ENCODE measurements at regions not wholly inside any gene's neighbourhood (a gene's known extent, or its start where the extent isn't known, plus 50 kb on each side); places are given as distances from the start of the nearest gene placed in this dataset.
"Not testable (repeated sequence)": the region's sequence is repeated elsewhere in the genome, so short reads cannot be mapped to it uniquely, and the experiment has no call there.

GRCh38 chr2:224145751-224146355 is 106.8 kb upstream of the SERPINE2 start:
- DNase-seq = no peak

DNA sequence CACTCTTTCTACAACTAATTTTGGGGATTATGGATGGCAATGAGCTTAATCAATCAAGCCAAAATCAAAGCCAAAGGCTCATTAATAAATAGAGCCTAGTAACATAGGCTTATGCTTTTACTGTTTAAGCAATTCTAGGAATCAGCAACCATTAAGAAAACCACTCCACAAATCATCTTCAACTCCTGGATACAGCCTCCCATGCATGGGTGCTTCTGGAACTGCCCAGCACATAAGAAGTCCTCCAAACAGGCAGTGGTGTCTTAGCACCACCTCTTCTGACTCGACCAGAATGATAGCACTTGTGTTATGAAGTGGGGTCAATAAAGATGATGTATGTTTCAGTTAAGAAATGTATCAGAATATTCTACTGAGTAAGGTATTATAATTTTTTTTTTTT is 104.4 kb upstream of the SERPINE2 start:
- DNase-seq = no peak

- no peak for DNase-seq
These were observed 103.6 kb upstream of the SERPINE2 start for GRCh38 chr2:224142397-224143312.

GRCh38 chr2:224141304-224141703 is 102.2 kb upstream of the SERPINE2 start:
- DNase-seq = no peak

DNA sequence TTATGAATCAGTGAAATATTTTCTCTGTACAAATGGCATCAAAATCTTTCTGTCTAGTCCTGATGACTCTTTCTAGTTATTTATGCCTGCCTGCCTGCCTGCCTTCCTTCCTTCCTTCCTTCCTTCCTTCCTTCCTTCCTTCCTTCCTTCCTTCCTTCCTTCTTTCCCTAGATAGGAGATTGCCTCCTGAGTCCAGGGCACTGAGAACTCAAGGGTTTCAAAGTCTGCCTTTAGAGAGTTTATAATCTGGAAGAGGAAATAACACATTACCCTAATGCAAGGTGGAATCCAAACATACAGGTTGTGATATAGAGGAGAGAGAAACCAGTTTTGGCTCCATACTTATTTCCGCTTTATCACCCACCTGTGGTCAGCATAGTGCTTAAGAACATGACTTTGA is 98.1 kb upstream of the SERPINE2 start:
- DNase-seq = no peak

DNA sequence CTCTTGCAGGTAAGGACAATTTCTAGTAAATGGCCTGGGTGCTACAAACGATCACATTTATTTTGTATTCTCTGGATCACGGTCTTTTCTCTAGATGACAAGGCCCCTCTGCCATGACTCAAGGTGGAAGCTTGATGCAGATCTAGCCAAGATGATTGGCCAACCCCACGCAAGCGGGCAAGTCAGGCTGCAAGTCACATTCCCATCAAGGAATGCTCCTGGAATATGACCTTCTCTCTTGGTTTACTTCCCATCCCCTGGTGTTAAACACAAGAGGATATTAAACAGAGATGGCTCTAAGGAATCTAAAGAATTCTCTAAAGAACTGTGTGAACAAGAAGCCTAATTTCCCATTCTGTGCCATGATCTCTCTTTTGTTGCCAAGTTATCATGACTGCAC is 97.3 kb upstream of the SERPINE2 start:
- no peak for DNase-seq

DNA sequence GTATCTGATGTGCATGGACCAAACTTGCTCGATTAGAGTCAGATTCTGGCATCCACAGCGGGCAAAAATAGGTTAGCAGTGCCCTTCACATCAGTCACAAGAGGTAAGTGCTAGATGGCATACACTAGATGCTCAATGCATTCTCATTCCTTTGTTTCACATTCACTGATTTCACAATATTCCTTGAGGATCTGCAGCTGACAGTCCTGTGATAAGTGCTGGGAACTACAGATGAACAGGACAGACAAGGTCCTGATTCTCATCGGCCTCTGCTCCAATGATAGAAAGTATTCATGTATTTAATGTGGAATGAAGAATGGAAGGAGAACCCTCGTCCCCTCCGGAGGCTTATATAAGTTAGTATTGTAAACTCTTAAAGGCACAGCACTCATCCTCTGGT is 96.8 kb upstream of the SERPINE2 start:
- no peak for DNase-seq

DNA sequence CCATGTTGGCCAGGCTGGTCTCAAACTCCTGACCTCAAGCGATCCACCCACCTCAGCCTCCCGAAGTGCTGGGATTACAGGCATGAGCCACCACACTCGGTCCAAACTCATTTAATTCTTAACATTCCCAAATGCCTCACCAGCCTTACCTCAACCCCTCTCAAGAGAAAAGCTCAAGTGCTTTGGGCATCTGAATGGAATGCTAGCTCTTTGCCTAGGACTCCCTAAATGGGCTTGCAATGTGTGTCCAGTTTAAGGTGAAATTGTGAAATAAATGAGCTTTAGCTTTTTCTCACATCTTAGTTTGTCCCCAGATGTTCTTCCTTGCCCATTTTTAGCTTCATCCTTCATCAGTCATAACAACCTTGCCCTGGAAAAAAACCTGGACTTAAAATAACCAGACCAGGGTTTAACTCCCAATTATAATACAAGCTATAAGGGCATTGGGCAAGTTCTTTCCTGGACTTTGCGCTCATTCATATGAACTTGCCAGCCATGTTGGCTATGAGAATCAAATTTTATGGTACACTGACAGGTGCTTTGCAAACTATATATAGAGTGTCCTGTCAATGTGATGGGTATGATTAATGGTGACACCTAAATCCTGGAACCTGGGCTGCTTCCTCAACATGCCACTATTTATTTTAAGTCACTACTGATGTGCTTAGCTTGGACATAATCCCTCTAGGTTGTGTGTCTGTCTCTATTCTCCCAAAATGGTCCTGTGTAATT is 95.1 kb upstream of the SERPINE2 start:
- no peak for DNase-seq

DNA sequence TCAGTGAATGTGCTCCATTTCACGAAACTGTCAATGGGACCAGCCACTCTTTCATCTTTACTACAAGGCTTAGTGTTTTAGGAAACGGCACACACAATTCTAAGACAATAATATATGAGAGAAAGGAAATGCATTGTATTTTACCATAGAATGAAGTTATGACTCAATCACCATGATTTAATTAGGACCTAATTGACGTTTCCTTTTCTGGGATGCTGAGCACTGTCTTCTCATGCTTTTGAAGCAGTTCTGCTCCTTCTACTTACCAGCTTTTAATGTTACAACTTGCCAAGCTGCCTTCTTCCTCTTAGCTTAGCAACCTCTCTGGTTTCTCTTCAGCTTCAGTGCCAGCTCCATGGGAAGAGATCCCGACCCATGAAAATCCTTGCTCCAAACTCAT is 94.3 kb upstream of the SERPINE2 start:
- DNase-seq = no peak

DNA sequence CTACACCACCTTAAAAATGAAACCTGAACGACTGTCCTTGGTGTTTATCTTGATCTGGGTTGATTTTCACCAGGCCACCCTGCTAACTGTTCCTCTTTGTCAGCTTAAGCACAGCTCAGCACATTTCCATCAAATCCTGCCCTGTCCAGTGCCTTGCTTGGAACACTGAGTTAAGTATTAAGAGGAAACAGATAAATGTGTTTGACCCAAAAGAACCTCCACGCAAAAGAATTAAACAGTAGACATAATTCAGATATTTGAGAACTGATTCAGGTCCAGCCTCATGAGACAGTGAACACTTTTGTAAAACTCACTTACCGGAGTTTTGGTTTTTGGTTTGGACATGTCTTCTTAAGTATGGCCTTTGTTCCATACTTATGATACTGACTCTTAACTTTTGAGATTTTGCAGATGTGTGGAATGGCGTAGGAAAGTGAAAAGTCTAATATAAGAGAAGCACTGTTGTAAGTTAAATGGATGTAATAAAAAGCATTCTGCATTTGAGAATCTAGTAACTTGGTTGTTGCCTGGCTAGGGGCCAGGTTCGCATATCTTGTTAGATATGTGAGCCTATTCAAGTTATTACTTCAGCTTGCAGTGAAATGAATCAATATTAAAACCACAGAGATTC is 88.9 kb upstream of the SERPINE2 start:
- DNase-seq = no peak

GRCh38 chr2:224126440-224126839 is 87.4 kb upstream of the SERPINE2 start:
- DNase-seq = no peak

DNA sequence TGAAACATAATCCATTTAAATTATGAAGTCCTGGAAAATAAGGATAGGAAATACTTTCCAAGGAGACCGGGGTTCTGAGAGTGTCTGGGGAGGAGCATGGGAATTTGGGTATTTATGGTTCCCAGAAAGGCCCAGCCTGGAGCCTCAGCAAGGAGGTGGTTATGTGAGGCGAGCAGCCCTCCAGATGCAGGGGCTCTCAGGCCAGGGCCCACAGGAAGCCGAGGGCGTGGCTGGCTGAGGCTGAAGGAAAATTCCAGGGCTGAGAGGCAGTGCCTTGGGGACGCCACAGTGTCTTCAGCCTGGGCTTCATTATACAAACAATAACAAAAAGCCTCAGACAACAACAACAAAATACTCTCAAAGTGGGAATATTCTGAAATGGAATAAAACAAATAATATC is 86.9 kb upstream of the SERPINE2 start:
- no peak for DNase-seq

- no peak for DNase-seq
These were observed 83.5 kb upstream of the SERPINE2 start for GRCh38 chr2:224122542-224122941.

GRCh38 chr2:224121406-224122067 is 82.5 kb upstream of the SERPINE2 start:
- DNase-seq = no peak

DNA sequence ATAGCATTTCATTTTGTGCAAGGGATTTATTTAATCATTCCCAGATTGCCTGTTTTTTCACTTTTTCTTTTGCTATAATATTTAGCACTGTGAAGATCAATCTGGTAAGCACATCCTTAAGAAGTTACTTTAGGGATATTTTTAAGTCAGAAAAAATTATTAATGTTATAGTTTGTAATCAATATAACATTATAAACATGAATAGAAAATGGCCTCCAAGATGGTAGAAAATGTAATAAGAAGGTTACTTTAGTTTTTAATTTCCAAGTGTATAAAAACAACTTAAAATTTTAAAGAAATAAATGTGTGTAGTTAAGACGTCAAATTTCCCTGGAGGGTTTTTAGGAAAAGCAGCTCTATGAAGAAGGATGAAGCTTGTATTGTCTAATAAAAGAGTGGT is 81.9 kb upstream of the SERPINE2 start:
- no peak for DNase-seq

- DNase-seq = not testable (repeated sequence)
These were observed 80.8 kb upstream of the SERPINE2 start for GRCh38 chr2:224119846-224120245.

DNA sequence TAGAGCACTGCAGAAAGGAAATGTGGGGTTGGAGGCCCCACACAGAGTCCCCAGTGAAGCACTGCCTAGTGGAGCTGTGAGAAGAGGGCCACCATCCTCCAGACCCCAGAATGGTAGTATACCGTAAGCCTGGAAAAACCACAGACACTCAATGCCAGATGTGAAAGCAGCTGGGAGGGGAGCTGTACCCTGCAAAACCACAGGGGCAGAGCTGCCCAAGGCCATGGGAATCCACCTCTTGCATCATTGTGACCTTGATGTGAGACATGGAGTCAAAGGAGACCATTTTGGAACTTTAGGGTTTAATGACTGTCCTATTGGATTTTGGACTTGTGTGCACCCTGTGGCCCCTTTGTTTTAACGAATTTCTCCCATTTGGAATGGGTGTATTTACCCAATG is 75.3 kb upstream of the SERPINE2 start:
- no peak for DNase-seq

DNA sequence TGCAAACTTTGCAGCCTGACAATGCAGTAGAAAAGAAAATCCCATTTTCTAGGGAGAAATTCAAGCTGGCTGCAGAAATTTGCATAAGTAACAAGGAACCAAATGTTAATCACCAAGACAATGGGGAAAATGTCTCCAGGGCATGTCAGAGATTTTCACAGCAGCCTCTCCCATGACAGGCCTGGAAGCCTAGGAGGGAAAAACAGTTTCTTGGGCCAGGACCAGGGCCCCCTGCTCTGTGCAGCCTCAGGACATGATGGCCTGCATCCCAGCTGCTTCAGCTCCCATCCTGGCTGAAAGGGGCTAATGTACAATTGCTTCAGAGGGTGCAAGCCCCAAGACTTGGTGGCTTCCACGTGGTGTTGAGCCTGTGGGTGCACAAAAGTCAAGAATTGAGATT is 74.8 kb upstream of the SERPINE2 start:
- not testable (repeated sequence) for DNase-seq

DNA sequence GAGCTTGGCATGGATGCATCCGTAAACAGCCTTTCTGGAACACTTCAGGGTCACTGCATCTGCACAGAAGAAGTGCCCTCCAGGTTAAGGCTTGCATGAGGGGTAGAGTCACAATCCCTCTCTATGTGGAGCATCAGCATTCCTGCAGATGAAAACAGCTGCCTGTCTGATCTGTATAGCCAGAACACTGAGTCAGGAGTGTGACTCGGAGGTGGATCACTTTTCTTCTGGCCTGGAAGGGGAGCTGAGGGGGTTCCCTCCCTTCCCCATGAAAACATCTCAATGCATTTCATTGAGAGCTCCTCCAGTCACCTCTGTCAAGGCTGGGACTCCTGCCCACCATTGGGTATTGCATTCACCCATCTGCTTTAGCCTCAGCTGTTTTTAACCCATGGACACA is 72.5 kb upstream of the SERPINE2 start:
- DNase-seq = no peak

GRCh38 chr2:224110811-224111210 is 71.7 kb upstream of the SERPINE2 start:
- no peak for DNase-seq

GRCh38 chr2:224109751-224110150 is 70.7 kb upstream of the SERPINE2 start:
- DNase-seq = no peak

- no peak for DNase-seq
These were observed 67.7 kb upstream of the SERPINE2 start for GRCh38 chr2:224106794-224107193.
